ENCODE measurements at regions not wholly inside any gene's neighbourhood (a gene's known extent, or its start where the extent isn't known, plus 50 kb on each side); places are given as distances from the start of the nearest gene placed in this dataset.

DNA sequence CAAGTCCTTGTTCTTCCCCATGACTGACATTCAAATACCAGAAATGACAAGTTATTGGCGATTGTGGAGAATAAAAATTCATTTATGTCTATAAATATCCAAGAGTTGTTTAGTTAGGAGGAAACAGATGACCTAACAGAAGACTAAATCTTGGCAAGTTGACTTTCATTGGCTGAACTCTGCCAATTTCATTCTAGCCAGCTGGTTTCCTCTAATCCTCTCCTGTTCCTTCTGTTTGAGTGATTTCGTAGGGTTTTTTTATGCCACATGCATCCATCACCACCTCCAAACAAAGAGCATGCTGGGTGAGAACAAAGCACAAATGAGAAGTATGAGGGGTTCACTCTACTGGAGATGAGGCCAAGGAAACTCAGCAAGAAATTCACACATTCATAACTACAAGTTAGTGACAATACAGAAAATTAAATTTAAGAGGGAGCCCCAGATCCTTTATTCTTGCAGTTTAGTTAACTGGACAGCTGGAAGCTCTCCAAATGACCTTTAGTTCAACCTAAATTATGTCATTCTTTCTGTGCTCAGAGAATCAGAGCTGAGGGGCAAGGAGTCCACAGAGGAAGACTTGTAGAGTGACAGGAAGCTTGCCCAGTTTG is 932.0 kb downstream of the TLE4 start:
- no peaks in the 10 kb centered on the region for H3K4me1 ChIP-seq (ENCODE audit: control insufficient read depth, insufficient read depth, low read length)
- no peaks in the 10 kb centered on the region for H3K36me3 ChIP-seq (ENCODE audit: control insufficient read depth, insufficient read depth, low read length)
- H3K9ac ChIP-seq (ENCODE audit: low read length): no peak overlapping the region
- H3K27ac ChIP-seq (ENCODE audit: low read depth, low read length): no peak overlapping the region
- no peaks in the 10 kb centered on the region for H3K27me3 ChIP-seq (ENCODE audit: control insufficient read depth, insufficient read depth, low read length)
- no peak overlapping the region for H3K4me3 ChIP-seq (ENCODE audit: low read depth, low read length)
- H3K9me3 ChIP-seq (ENCODE audit: control insufficient read depth, insufficient read depth, low read depth, low read length): no peaks in the 10 kb centered on the region

DNA sequence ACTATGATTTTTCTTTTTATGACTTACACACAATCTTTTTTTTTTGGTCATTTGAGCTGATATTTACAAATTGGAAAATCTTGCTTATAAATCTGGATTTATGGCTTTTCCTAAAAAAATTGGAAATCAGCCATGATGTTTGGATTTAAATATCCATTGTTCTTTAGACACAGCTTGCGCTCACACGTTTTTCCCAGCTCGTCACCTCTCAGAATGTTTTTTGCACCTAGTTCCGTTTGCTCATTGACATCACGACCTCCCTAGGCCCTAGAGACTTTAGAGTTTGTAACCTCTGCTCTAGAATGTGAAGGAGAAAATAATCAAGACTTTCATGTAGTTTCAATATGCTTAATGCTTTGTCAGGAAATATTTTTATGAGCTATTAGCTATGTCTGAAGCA is 930.5 kb downstream of the TLE4 start:
- Histone ChIP-seq H3K4me3 (ENCODE audit: low read depth, low read length) (no peak overlapping the region), H3K27me3 (ENCODE audit: control insufficient read depth, insufficient read depth, low read length) (no peaks in the 10 kb centered on the region), H3K4me1 (ENCODE audit: control insufficient read depth, insufficient read depth, low read length) (no peaks in the 10 kb centered on the region), H3K27ac (ENCODE audit: low read depth, low read length) (no peak overlapping the region), H3K9ac (ENCODE audit: low read length) (no peak overlapping the region), H3K9me3 (ENCODE audit: control insufficient read depth, insufficient read depth, low read depth, low read length) (no peaks in the 10 kb centered on the region), H3K36me3 (ENCODE audit: control insufficient read depth, insufficient read depth, low read length) (no peaks in the 10 kb centered on the region)

DNA sequence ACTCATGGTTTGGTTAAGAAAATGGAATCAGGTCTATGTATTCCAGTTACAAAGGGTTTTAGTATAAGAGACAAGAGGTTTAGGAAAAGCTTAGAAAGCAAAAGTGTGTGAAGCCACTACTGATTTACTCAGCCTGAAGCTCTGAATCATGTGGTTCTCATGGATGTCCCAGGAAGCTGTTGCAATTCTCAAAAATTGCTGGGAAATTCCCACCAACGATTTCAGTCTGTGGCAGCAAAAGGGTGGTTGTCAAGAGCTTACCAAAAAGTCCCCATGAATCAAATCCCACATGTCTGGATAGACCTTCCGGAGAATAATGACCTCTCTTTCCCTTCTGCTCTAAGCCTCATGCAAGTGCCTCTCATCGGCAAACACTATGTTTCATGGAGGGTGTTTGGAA is 929.9 kb downstream of the TLE4 start:
- Histone ChIP-seq H3K4me3 (ENCODE audit: low read depth, low read length) (no peak overlapping the region), H3K36me3 (ENCODE audit: control insufficient read depth, insufficient read depth, low read length) (no peaks in the 10 kb centered on the region), H3K4me1 (ENCODE audit: control insufficient read depth, insufficient read depth, low read length) (no peaks in the 10 kb centered on the region), H3K27ac (ENCODE audit: low read depth, low read length) (no peak overlapping the region), H3K27me3 (ENCODE audit: control insufficient read depth, insufficient read depth, low read length) (no peaks in the 10 kb centered on the region), H3K9ac (ENCODE audit: low read length) (no peak overlapping the region), H3K9me3 (ENCODE audit: control insufficient read depth, insufficient read depth, low read depth, low read length) (no peaks in the 10 kb centered on the region)

DNA sequence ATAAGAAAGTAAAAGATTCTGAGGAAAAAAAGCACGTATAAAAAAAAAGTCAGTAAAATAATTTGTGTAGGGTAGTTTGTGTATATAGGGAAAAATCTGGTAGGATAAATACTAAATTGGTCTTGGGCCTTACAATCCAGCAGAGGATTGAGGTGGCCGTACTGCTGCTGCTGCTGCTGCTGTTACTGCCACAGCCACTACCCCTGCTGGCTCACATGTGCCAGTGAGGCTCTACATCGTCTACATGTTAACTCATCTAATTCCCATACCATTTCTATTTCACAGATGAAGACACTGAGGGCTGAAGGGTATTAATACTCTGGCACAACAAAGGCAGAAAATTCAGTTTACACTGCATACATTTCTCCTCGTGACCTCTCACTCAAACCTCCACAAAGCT is 928.5 kb downstream of the TLE4 start:
- Histone ChIP-seq H3K4me1 (ENCODE audit: control insufficient read depth, insufficient read depth, low read length) (no peaks in the 10 kb centered on the region), H3K9ac (ENCODE audit: low read length) (no peak overlapping the region), H3K27ac (ENCODE audit: low read depth, low read length) (no peak overlapping the region), H3K27me3 (ENCODE audit: control insufficient read depth, insufficient read depth, low read length) (no peaks in the 10 kb centered on the region), H3K9me3 (ENCODE audit: control insufficient read depth, insufficient read depth, low read depth, low read length) (0 out of 2 replicates have a peak, but pooled peaks cover 3% of the 10 kb centered on the region), H3K4me3 (ENCODE audit: low read depth, low read length) (no peak overlapping the region), H3K36me3 (ENCODE audit: control insufficient read depth, insufficient read depth, low read length) (no peaks in the 10 kb centered on the region)

DNA sequence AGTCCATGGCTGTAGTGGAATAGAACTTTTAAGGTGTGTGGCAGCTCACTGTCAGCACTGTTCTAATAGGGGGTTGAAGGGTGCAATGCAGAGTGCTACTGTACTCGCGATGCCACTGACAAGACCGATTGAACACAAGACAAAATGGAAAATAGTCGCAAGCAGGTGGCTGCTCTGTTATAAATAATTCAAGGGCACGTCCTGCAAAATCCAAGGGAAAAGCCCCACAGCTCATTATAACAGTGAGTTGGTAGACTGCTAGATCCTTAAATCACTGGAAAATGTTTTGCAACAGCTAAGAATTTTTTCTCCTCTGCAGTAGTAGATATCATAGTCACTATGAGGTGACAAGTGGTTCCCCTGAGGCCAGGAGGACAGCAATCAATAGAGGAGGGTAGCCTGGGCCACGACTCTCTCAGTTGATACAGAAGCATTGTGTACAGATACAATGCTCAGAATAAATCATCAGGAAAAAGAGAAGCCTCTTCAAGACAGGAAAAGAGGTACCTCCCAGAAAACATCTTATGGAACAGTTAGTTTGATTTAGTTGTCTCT is 926.3 kb downstream of the TLE4 start:
- Histone ChIP-seq H3K4me1 (ENCODE audit: control insufficient read depth, insufficient read depth, low read length) (no peaks in the 10 kb centered on the region), H3K9me3 (ENCODE audit: control insufficient read depth, insufficient read depth, low read depth, low read length) (0 out of 2 replicates have a peak, but pooled peaks cover 3% of the 10 kb centered on the region), H3K27ac (ENCODE audit: low read depth, low read length) (no peak overlapping the region), H3K4me3 (ENCODE audit: low read depth, low read length) (no peak overlapping the region), H3K27me3 (ENCODE audit: control insufficient read depth, insufficient read depth, low read length) (no peaks in the 10 kb centered on the region), H3K36me3 (ENCODE audit: control insufficient read depth, insufficient read depth, low read length) (no peaks in the 10 kb centered on the region), H3K9ac (ENCODE audit: low read length) (no peak overlapping the region)

DNA sequence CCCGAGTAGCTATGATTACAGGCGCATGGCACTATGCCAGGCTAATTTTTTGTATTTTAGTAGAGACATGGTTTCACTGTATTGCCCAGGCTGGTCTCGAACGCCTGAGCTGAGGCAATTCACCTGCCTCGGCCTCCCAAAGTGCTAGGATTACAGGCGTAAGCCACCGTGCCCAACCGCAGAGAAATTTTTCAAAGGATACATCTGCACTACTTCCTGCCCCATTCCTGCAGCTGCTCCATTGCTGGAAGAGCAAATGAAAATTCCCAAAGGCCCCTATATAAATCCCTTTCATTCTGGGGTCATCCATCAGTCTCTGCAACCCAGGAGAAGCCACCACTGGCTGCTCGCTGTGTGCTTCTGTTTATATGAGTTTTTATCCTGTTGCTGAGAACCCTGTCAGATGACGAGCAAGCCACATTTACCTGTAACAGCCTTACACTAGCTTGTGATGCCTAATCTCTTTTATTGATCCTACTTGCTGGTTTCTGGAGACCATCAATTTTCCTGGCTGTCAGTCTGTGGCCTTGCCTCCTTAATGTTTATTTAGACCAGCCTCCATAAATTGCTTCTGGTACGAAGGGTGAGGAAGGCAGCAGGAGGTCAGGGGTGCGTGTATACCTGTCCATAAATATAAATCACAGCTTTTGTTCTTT is 925.3 kb downstream of the TLE4 start:
- Histone ChIP-seq H3K4me1 (ENCODE audit: control insufficient read depth, insufficient read depth, low read length) (no peaks in the 10 kb centered on the region), H3K9ac (ENCODE audit: low read length) (no peak overlapping the region), H3K27me3 (ENCODE audit: control insufficient read depth, insufficient read depth, low read length) (no peaks in the 10 kb centered on the region), H3K27ac (ENCODE audit: low read depth, low read length) (no peak overlapping the region), H3K4me3 (ENCODE audit: low read depth, low read length) (no peak overlapping the region), H3K36me3 (ENCODE audit: control insufficient read depth, insufficient read depth, low read length) (no peaks in the 10 kb centered on the region), H3K9me3 (ENCODE audit: control insufficient read depth, insufficient read depth, low read depth, low read length) (0 out of 2 replicates have a peak, but pooled peaks cover 3% of the 10 kb centered on the region)

DNA sequence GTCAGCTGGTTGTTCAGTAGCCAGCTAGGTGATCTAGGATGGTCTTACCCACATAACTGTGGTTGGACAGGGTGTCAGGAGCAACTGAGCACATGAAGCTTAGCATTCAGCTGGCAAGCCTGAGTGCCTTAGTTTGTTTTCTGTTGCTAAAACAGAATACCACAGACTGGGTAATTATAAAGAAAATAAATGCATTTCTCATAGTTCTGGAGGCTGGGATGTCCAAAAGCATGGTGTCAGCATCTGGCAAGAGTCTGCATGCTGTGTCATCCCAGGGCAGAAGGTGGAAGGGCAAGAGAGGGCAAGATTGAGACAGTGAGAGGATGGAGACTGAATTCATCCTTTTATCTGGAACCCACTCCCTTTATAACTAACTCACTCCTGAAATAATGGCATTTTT is 921.5 kb downstream of the TLE4 start:
- H3K27me3 ChIP-seq (ENCODE audit: control insufficient read depth, insufficient read depth, low read length): no peaks in the 10 kb centered on the region
- H3K4me1 ChIP-seq (ENCODE audit: control insufficient read depth, insufficient read depth, low read length): no peaks in the 10 kb centered on the region
- H3K9ac ChIP-seq (ENCODE audit: low read length): no peak overlapping the region
- H3K27ac ChIP-seq (ENCODE audit: low read depth, low read length): no peak overlapping the region
- 0 out of 2 replicates have a peak, but pooled peaks cover 3% of the 10 kb centered on the region for H3K9me3 ChIP-seq (ENCODE audit: control insufficient read depth, insufficient read depth, low read depth, low read length)
- H3K36me3 ChIP-seq (ENCODE audit: control insufficient read depth, insufficient read depth, low read length): no peaks in the 10 kb centered on the region
- no peak overlapping the region for H3K4me3 ChIP-seq (ENCODE audit: low read depth, low read length)

DNA sequence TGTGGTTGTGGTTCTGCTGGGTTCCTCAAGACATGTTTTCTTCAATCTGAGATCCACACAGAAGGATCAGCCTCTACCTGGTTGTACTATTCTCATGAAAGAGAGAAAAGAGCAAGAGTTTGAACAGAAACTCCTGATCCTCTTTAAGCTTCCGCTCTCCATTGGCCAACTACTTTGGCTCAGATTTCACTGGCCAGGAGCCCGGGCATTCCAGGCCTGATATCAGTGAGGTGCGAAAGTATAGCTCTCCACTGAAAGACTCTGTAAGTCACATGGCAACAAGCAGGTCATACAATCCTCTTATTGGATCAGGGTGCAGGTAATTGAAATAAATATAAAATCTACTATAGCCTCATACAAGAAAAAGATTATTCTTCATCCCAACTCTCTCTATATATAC is 920.5 kb downstream of the TLE4 start:
- H3K9me3 ChIP-seq (ENCODE audit: control insufficient read depth, insufficient read depth, low read depth, low read length): 0 out of 2 replicates have a peak, but pooled peaks cover 3% of the 10 kb centered on the region
- H3K4me3 ChIP-seq (ENCODE audit: low read depth, low read length): no peak overlapping the region
- H3K4me1 ChIP-seq (ENCODE audit: control insufficient read depth, insufficient read depth, low read length): no peaks in the 10 kb centered on the region
- H3K27ac ChIP-seq (ENCODE audit: low read depth, low read length): no peak overlapping the region
- H3K9ac ChIP-seq (ENCODE audit: low read length): no peak overlapping the region
- H3K27me3 ChIP-seq (ENCODE audit: control insufficient read depth, insufficient read depth, low read length): no peaks in the 10 kb centered on the region
- no peaks in the 10 kb centered on the region for H3K36me3 ChIP-seq (ENCODE audit: control insufficient read depth, insufficient read depth, low read length)

DNA sequence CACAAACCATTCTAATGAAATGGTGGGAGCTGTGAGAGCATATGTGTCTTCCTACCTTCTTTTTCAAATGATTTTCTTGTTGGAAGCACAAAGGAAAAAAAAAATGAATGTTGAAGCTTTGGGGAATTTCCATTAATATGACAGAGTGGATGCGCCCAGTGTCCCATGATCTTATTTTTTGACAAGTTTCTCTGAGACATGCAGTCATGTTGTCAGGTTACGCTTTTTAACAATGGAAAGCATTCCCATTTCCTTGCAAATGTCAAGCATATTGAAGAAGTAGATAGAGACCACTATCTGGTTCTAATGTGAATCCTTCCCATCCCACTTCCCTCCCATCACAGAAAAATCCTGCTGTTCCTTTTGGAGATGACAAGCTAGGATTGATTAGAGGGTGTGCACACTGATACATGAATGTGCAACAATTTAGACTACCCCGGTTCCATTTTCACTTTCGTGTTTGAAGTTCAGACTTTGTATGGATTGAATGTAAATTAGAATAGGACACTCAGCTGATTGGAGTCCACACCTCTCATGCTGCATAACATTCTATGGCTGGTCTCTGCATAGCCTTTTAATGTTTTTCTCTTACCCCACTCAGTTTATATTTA is 919.4 kb downstream of the TLE4 start:
- Histone ChIP-seq H3K27ac (ENCODE audit: low read depth, low read length) (no peak overlapping the region), H3K27me3 (ENCODE audit: control insufficient read depth, insufficient read depth, low read length) (no peaks in the 10 kb centered on the region), H3K4me3 (ENCODE audit: low read depth, low read length) (no peak overlapping the region), H3K9me3 (ENCODE audit: control insufficient read depth, insufficient read depth, low read depth, low read length) (0 out of 2 replicates have a peak, but pooled peaks cover 3% of the 10 kb centered on the region), H3K9ac (ENCODE audit: low read length) (no peak overlapping the region), H3K4me1 (ENCODE audit: control insufficient read depth, insufficient read depth, low read length) (no peaks in the 10 kb centered on the region), H3K36me3 (ENCODE audit: control insufficient read depth, insufficient read depth, low read length) (no peaks in the 10 kb centered on the region)

DNA sequence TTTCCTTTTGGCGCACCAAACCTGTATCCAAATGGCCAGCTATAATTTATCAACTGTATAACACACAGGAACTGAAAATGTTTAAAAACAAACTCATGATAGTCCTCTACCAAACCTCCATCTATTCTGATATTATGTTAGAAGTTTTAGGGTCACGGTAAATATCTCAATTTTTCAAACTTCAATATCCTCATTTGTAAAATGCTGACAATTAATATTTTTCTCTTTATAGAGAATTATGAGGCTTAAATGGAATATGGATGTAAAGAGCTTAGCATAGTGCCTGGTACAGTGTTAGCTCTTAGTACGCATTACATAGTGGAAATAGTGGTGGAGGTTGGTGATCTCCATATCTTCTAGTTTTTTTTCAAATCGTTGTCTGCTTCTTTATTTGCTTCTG is 917.6 kb downstream of the TLE4 start:
- H3K27ac ChIP-seq (ENCODE audit: low read depth, low read length): no peak overlapping the region
- H3K9ac ChIP-seq (ENCODE audit: low read length): no peak overlapping the region
- no peaks in the 10 kb centered on the region for H3K4me1 ChIP-seq (ENCODE audit: control insufficient read depth, insufficient read depth, low read length)
- H3K4me3 ChIP-seq (ENCODE audit: low read depth, low read length): no peak overlapping the region
- H3K27me3 ChIP-seq (ENCODE audit: control insufficient read depth, insufficient read depth, low read length): no peaks in the 10 kb centered on the region
- no peaks in the 10 kb centered on the region for H3K36me3 ChIP-seq (ENCODE audit: control insufficient read depth, insufficient read depth, low read length)
- H3K9me3 ChIP-seq (ENCODE audit: control insufficient read depth, insufficient read depth, low read depth, low read length): no peaks in the 10 kb centered on the region
